DMS 273 (cell line): ENCODE measurements at regions not wholly inside any gene's neighbourhood (a gene's known extent, or its start where the extent isn't known, plus 50 kb on each side); places are given as distances from the start of the nearest gene placed in this dataset.
A peak's percentile ranks its signal among the peaks of the same experiment; 100 is the strongest.
"Not testable (repeated sequence)": the region's sequence is repeated elsewhere in the genome, so short reads cannot be mapped to it uniquely, and the experiment has no call there.

Source experiments
- DNase-seq: peaks from one replicate; lab custom pipeline; 2025; ENCODE audit not compliant: unreplicated experiment; lab: John Stamatoyannopoulos, UW

GRCh38 chr12:107608779-107609178, 76.8 kb upstream of the PWP1 start:
- not testable (repeated sequence) for DNase-seq

- DNase-seq: peak; percentile 41
Observed at GRCh38 chr12:107610021-107610859, 75.4 kb upstream of the PWP1 start.

GRCh38 chr12:107612508-107612907, 73.1 kb upstream of the PWP1 start:
- no peak for DNase-seq

- DNase-seq: no peak
Observed at GRCh38 chr12:107616941-107617340, 68.7 kb upstream of the PWP1 start.

GRCh38 chr12:107618106-107618505, 67.5 kb upstream of the PWP1 start:
- DNase-seq: no peak

GRCh38 chr12:107619831-107620230, 65.8 kb upstream of the PWP1 start:
- DNase-seq: no peak

- DNase-seq: peak; percentile 30
Observed at GRCh38 chr12:107622001-107622400, 63.6 kb upstream of the PWP1 start.

- no peak for DNase-seq
Observed at GRCh38 chr12:107624493-107624892, 61.1 kb upstream of the PWP1 start.

- no peak for DNase-seq
Observed at GRCh38 chr12:107631715-107632114, 53.9 kb upstream of the PWP1 start.

- no peak for DNase-seq
Observed at GRCh38 chr12:107632246-107632645, 53.4 kb upstream of the PWP1 start.

- DNase-seq: no peak
Observed at GRCh38 chr12:107634530-107634929, 51.1 kb upstream of the PWP1 start.

GRCh38 chr12:107635139-107635538, 50.5 kb upstream of the PWP1 start:
- DNase-seq: no peak
